ENCODE measurements at regions not wholly inside any gene's neighbourhood (a gene's known extent, or its start where the extent isn't known, plus 50 kb on each side); places are given as distances from the start of the nearest gene placed in this dataset.
"Not testable (repeated sequence)": the region's sequence is repeated elsewhere in the genome, so short reads cannot be mapped to it uniquely, and the experiment has no call there.

- TF ChIP-seq CTCF (IDR thresholded peaks at IDR 0.05; ENCODE audit: insufficient read depth, low read depth, low read length, missing control alignments), result no peak
- peak; percentile 3 for DNase-seq (ENCODE audit: low read depth)
These were observed 50.8 kb upstream of the BOD1L1 start for GRCh38 chr4:13678186-13678924.

GRCh38 chr4:13681570-13681969, 54.0 kb upstream of the BOD1L1 start:
- DNase-seq (ENCODE audit: low read depth), result no peak
- no peak overlapping the region for H3K4me3 ChIP-seq (ENCODE audit: low read depth, low read length)
- TF ChIP-seq CTCF (IDR thresholded peaks at IDR 0.05; ENCODE audit: insufficient read depth, low read depth, low read length, missing control alignments), result no peak

More at GRCh38 chr4:13678186-13678924, 50.8 kb upstream of the BOD1L1 start:
- no peak overlapping the region for H3K4me3 ChIP-seq (ENCODE audit: low read depth, low read length)

GRCh38 chr4:13694256-13694655, 66.7 kb upstream of the BOD1L1 start:
- DNase-seq (ENCODE audit: low read depth), result no peak
- H3K4me3 ChIP-seq (ENCODE audit: low read depth, low read length), result no peak overlapping the region
- no peak for TF ChIP-seq CTCF (IDR thresholded peaks at IDR 0.05; ENCODE audit: insufficient read depth, low read depth, low read length, missing control alignments)

- no peak for TF ChIP-seq CTCF (IDR thresholded peaks at IDR 0.05; ENCODE audit: insufficient read depth, low read depth, low read length, missing control alignments)
These were observed 70.8 kb upstream of the BOD1L1 start for GRCh38 chr4:13698296-13698695.

GRCh38 chr4:13700021-13700857, 72.7 kb upstream of the BOD1L1 start:
- no peak overlapping the region for H3K4me3 ChIP-seq (ENCODE audit: low read depth, low read length)
- TF ChIP-seq CTCF (IDR thresholded peaks at IDR 0.05; ENCODE audit: insufficient read depth, low read depth, low read length, missing control alignments), result no peak
- no peak for DNase-seq (ENCODE audit: low read depth)

More at GRCh38 chr4:13698296-13698695, 70.8 kb upstream of the BOD1L1 start:
- DNase-seq (ENCODE audit: low read depth), result no peak
- no peak overlapping the region for H3K4me3 ChIP-seq (ENCODE audit: low read depth, low read length)

GRCh38 chr4:13700858-13701140, 73.3 kb upstream of the BOD1L1 start:
- not testable (repeated sequence) for DNase-seq (ENCODE audit: low read depth); H3K4me3 ChIP-seq (ENCODE audit: low read depth, low read length)

GRCh38 chr4:13701937-13702446, 74.5 kb upstream of the BOD1L1 start:
- no peak for TF ChIP-seq CTCF (IDR thresholded peaks at IDR 0.05; ENCODE audit: insufficient read depth, low read depth, low read length, missing control alignments)
- no peak for DNase-seq (ENCODE audit: low read depth)
- H3K4me3 ChIP-seq (ENCODE audit: low read depth, low read length), result no peak overlapping the region

All from GM12865 (cell line).